GM19025 (cell line): ENCODE measurements at regions not wholly inside any gene's neighbourhood (a gene's known extent, or its start where the extent isn't known, plus 50 kb on each side); places are given as distances from the start of the nearest gene placed in this dataset.

ENCODE experiments used
- ATAC-seq: cut with Tn5 transposase; IDR thresholded peaks from one replicate; pipeline ENCODE4 v1.9.1; 2021; ENCODE audit warnings: mild to moderate bottlenecking, low read depth, moderate library complexity; ENCODE audit not compliant: unreplicated experiment

GRCh38 chr11:26271666-26272065 is 60.3 kb upstream of the ANO3 start:
- ATAC-seq: no peak

GRCh38 chr11:26276798-26277424 is 55.0 kb upstream of the ANO3 start:
- peak; percentile 79 for ATAC-seq

GRCh38 chr11:26278354-26278753 is 53.6 kb upstream of the ANO3 start:
- ATAC-seq: no peak
